ENCODE measurements at regions not wholly inside any gene's neighbourhood (a gene's known extent, or its start where the extent isn't known, plus 50 kb on each side); places are given as distances from the start of the nearest gene placed in this dataset.

DNA sequence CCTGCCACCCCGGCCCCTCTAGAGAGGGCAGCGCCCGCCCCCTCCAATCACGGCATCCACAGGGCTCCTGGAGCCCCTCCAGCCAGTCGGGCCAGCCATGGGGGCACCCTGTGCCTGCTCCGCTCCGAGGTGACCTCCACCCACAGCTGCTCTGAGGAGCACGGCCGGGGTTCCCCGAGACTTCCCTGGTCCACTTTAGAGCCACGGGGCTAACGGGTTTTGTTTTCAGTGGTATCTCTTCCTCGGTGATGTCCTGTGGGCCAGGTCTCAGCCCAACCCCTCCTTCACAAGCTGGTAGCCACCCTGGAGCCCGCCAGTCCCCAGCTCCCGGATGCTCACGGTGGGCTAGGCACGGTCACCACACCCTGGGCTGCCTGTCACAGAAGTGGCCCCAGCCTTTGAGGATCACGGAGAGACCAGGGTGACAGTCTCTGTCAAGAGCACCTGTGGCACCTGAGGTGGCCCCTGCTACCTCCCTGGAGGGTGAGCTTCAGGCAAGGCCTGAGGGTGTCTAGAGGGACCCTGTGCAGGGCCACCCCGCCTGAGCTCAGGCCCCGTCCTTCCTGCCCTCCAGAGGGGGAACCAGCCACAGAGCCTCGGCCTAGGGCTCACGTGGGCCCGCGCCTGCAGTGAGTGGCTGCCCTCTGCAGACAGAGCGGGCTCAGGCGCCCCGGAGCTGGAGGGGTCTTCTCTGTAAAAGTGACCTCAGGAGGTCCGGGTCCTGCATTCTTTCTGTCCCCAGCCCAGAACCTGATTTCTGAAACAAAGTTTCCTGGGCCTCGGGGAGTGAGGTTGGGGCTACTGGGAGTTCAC lies 146.0 kb upstream of the C14orf180 start:
- no peaks in the 10 kb centered on the region for H3K9me3 ChIP-seq
- intact Hi-C loops (cut with DNase I; ENCODE audit: low total_unique reads) = no loop called here
- no peak overlapping the region for H3K27ac ChIP-seq
- H3K36me3 ChIP-seq = no peaks in the 10 kb centered on the region
- H3K4me3 ChIP-seq = no peak overlapping the region
- peaks cover 0 to 14% of the 10 kb centered on the region in 2 donors for H3K27me3 ChIP-seq
- no peaks in the 10 kb centered on the region for H3K4me1 ChIP-seq
- DNase-seq (ENCODE audit: low spot score in 2 of 2) = peak in 1 of 2 donors; percentile 45
- TF ChIP-seq POLR2A (IDR thresholded peaks at IDR 0.05) = no peak
- no peak for TF ChIP-seq POLR2AphosphoS5 (IDR thresholded peaks at IDR 0.05)
- TF ChIP-seq, protein P1, sequence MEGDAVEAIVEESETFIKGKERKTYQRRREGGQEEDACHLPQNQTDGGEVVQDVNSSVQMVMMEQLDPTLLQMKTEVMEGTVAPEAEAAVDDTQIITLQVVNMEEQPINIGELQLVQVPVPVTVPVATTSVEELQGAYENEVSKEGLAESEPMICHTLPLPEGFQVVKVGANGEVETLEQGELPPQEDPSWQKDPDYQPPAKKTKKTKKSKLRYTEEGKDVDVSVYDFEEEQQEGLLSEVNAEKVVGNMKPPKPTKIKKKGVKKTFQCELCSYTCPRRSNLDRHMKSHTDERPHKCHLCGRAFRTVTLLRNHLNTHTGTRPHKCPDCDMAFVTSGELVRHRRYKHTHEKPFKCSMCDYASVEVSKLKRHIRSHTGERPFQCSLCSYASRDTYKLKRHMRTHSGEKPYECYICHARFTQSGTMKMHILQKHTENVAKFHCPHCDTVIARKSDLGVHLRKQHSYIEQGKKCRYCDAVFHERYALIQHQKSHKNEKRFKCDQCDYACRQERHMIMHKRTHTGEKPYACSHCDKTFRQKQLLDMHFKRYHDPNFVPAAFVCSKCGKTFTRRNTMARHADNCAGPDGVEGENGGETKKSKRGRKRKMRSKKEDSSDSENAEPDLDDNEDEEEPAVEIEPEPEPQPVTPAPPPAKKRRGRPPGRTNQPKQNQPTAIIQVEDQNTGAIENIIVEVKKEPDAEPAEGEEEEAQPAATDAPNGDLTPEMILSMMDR (IDR thresholded peaks at IDR 0.05) = no peak

DNA sequence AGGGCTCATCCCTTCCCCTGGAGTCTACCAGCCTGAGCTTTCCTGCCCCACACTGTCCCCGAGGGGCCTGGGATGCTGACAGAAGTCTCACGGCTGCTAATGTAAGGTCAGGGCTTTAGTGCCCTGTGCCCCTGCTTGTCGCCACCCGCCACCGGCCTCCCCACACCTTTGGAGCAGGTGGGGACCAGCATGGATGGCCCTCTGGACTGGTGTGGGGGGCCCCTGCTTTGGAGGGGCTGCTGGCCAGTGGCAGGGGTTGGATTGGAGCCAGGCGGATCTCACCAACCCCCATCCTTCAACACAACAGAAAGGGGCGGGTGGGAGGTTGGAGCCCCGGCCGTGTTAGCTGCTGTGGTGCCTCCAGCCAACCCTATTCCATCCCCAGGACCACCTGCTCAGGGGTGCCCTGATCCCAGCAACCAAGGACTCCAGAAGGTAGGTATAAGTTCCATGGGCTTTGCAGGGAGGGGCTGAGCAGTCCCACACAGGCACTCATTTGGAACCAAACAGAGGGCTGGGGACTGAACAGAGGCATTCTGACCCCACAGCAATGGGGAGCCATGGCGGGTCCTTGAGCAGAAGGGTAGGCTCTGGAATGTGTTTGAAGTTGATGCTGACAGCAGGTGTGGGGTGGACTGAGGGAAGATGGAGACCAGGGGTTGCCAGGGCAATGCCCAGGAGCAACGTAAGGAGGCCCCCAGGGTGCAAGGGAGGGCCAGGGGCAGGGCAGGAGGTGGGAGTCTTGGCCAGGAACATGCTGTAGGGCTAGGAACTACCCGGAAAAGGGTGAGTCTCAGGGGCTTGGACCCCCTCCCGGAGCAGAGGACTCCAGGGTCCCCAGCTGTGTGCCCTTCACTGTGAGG lies 145.1 kb upstream of the C14orf180 start:
- DNase-seq (ENCODE audit: low spot score in 2 of 2) = no peak
- H3K36me3 ChIP-seq = no peaks in the 10 kb centered on the region
- H3K4me3 ChIP-seq = no peak overlapping the region
- no peak overlapping the region for H3K27ac ChIP-seq
- H3K4me1 ChIP-seq = no peaks in the 10 kb centered on the region
- intact Hi-C loops (cut with DNase I; ENCODE audit: low total_unique reads) = no loop called here
- H3K9me3 ChIP-seq = no peaks in the 10 kb centered on the region
- TF ChIP-seq, protein P1 (IDR thresholded peaks at IDR 0.05) = no peak
- no peak for TF ChIP-seq POLR2A (IDR thresholded peaks at IDR 0.05)
- no peak for TF ChIP-seq POLR2AphosphoS5 (IDR thresholded peaks at IDR 0.05)
- peaks cover 0 to 6% of the 10 kb centered on the region in 2 donors for H3K27me3 ChIP-seq

DNA sequence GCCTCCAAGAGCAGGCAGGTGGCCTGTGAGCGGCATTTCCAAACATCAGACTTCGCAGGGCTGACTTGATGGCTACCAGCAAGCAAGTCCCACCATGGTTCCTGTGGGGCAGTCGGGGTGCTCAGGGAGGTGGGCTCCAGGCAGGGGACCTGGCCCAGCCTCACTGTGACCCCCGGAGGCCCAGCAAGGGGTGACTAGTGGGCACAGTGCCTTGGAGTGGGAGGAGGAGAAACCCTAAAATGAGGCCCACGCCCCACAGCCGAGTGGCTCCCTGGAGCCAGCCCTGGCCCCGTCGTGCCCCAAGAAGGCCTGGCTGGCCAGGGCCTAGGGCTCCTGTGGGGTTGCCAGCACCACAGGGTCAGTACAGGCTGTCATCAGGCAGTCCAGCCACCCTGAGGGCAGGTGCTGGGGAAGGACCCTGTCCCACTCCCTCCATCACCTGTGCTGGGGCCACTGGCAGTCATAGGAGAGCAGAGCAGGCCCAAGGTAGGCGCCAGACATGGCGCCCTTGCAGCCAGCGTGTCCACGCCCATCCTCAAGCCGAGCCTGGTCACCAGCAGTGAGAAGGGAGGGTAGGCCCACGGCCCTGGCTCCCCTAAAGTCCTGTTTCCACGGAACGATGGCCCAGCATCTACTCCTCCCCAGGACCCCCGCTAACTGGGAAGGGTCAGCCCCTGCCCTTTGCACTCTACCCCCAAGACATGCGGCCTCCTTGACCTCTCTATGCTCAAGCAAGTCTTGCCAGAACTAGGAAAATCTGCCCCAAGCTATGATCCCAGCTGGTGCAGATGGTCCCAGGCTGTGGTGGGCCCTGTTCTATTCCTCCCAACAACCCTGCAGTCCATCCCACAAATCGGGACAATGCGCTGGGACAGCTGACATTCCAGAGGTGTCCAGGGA lies 144.2 kb upstream of the C14orf180 start:
- peak overlapping the region in 2 of 3 donors; percentile 35 to 61 for H3K4me3 ChIP-seq
- DNase-seq (ENCODE audit: low spot score in 2 of 2) = peak in 1 of 2 donors; percentile 45
- H3K27ac ChIP-seq = no peak overlapping the region

DNA sequence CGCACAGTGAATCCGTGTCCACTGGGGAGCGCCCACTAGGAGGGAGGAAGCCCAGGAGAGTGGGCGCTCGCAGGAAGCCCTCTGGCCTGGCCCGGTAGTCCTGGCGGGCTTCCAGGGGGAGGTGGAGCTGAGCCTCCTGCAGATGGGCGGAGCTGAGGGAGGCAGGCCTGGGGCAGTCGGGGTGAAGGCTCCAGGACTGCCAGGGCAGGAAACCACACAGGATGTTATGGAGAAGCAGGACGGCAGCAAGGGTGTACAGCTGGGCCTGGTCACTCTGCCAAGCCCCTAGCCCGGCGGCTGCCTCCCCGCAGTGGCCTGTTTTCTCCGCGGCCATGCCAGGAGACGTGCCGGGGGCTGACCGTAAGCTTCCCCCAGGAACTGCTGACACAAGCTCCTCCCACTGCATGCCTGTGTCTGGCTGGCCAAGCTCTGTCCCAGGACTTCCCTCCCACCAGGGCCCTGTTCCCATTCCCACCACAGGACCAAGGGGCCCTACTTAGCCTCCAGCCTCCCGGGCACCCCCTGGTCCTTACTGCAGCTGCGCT lies 143.4 kb upstream of the C14orf180 start:
- H3K4me3 ChIP-seq = peak overlapping the region; percentile 3 to 61 (median 35)

More for the DNA sequence above, 144.2 kb upstream of the C14orf180 start:
- TF ChIP-seq, protein P1 (IDR thresholded peaks at IDR 0.05) = no peak
- TF ChIP-seq POLR2AphosphoS5 (IDR thresholded peaks at IDR 0.05) (no peak), POLR2A (IDR thresholded peaks at IDR 0.05) (no peak)
- Histone ChIP-seq H3K9me3 (no peaks in the 10 kb centered on the region), H3K27me3 (peaks cover 0 to 4% of the 10 kb centered on the region in 2 donors), H3K36me3 (no peaks in the 10 kb centered on the region), H3K4me1 (no peaks in the 10 kb centered on the region)
- intact Hi-C loops (cut with DNase I; ENCODE audit: low total_unique reads) = no loop called here

More for the DNA sequence above, 143.4 kb upstream of the C14orf180 start:
- TF ChIP-seq POLR2A (IDR thresholded peaks at IDR 0.05) (no peak), POLR2AphosphoS5 (IDR thresholded peaks at IDR 0.05) (no peak)
- TF ChIP-seq, protein P1 (IDR thresholded peaks at IDR 0.05) = no peak
- no peaks in the 10 kb centered on the region for H3K4me1 ChIP-seq
- H3K27me3 ChIP-seq = peaks cover 0 to 3% of the 10 kb centered on the region in 2 donors
- intact Hi-C loops (cut with DNase I; ENCODE audit: low total_unique reads) = no loop called here
- DNase-seq (ENCODE audit: low spot score in 2 of 2) = peak in 1 of 2 donors; percentile 48
- no peaks in the 10 kb centered on the region for H3K36me3 ChIP-seq
- H3K9me3 ChIP-seq = no peaks in the 10 kb centered on the region
- H3K27ac ChIP-seq = peak overlapping the region in 1 of 2 donors; percentile 52

Measured in breast epithelium (tissue), 4 donors.